ENCODE measurements at regions not wholly inside any gene's neighbourhood (a gene's known extent, or its start where the extent isn't known, plus 50 kb on each side); places are given as distances from the start of the nearest gene placed in this dataset.
"Not testable (repeated sequence)": the region's sequence is repeated elsewhere in the genome, so short reads cannot be mapped to it uniquely, and the experiment has no call there.

- DNase-seq: no peak
Observed at GRCh38 chr15:53116169-53116568, 326.0 kb upstream of the ONECUT1 start.

DNA sequence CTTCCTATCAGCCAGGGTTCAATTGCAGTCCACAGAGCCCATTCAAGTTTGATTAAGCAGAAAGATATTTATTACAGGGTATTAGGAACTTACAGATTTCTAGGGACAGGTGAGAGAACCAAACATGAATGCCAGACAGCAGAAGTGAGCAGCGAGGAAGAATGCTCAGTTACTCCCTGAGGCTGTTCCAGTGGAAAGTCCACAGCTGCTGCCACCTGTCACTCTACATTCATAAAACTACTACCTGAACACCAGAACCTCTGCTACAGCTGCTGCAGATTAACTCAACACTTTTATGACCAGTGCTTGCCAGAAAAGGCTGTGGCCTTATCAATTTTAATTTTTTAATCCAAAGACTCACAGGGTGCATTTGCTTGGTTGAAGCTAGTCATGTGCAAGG lies 325.4 kb upstream of the ONECUT1 start:
- DNase-seq: no peak

DNA sequence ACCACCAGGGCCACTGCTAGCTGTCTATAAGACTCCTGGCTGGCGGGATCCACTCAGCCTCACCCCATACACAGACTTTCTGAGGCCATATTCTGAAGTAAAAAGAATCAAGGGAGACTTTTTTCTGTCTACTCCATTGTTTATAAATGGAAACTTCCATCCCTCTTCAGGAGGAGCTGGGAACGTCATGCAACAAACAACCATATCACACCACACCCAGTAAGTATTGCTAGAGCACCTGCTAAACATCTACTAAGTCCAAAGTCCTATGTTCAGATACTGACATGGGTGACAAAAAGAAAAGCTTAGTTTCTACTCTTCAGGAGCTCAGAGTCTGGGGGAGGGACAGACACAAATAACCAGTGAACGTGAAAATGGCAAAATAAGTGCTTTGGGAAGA lies 324.8 kb upstream of the ONECUT1 start:
- no peak for DNase-seq

DNA sequence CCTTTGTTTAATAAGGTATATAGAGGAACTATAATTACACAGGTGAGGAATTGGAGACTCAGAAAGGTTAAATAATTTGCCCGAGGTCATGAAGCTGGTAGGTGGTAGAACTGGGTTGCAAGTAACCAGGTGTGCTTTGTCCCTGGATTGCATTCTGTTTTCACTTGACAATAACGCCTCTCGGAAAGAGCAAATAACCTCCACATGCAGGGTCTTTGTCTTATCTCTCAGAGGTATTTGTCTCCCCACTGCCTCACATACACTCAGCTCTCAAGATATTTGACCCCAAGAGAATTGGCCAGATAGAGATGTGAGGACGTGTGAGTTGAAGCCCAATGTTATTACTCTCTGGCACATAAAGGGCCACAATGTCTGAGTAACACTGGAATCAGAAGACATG lies 320.9 kb upstream of the ONECUT1 start:
- DNase-seq: no peak

GRCh38 chr15:53108319-53108718 lies 318.2 kb upstream of the ONECUT1 start:
- no peak for DNase-seq

GRCh38 chr15:53107855-53108254 lies 317.7 kb upstream of the ONECUT1 start:
- DNase-seq: no peak

- DNase-seq: no peak
Observed at GRCh38 chr15:53106505-53107286, 316.6 kb upstream of the ONECUT1 start.

GRCh38 chr15:53102483-53102882 lies 312.3 kb upstream of the ONECUT1 start:
- DNase-seq: no peak

DNA sequence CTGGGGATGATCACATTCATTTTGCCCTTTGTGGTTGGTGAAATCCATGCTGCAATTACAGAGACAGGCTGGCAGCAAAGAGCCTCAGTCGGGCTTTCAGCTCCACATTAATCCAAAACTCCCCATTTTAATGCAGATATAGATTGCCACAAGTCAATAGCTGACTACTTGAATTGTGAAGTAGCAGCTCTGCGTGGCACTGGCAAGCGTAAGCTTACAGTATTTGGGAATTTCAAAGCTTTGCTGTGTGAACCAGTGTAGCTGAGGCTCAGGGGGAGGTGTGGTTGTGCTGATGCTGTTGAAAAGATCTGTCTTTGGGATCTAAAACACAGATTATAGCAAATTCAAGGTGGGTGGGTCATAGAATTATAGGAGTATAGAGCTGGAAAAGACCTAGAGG lies 290.3 kb upstream of the ONECUT1 start:
- DNase-seq: no peak

DNA sequence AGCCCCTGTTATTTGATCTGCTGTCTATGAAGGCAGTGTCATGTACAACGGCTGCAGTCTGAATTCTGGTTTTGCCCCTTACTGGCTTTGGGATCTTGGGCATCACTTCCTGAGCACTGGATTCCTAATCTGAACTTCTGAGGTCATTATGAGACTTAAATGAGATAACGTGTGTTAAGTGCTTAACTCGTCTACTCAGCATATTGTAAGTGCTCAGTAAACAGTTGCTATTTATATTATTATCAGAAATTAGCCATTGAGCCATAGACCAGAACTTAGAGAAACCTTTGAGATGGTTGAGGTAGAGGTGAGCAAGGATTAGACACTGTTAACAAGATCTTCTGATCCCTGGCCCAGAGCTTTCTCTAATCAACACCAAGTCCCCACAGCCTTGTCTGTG lies 284.1 kb upstream of the ONECUT1 start:
- no peak for DNase-seq

- DNase-seq: no peak
Observed at GRCh38 chr15:53072077-53072476, 281.9 kb upstream of the ONECUT1 start.

DNA sequence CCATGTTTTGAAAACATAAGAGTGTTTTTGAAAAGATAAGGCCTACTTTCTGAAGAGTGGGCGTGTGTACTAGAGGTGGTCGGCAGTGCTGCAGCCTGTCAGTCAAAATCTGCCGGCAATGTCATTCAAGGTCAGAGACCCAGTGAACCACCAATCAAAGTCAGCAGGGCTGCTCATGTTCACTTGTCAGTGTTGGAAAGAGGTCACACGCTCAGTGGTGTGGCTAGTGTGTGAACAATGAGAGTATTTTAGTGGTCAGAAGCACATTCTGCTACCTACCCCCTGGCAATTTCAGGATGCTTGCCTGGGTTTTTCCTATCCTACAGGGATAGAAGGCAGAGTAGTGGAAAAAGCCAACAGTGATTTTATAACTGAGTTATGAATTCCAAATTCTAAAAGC lies 278.5 kb upstream of the ONECUT1 start:
- no peak for DNase-seq

- DNase-seq: no peak
Observed at GRCh38 chr15:53059273-53060043, 269.3 kb upstream of the ONECUT1 start.

DNA sequence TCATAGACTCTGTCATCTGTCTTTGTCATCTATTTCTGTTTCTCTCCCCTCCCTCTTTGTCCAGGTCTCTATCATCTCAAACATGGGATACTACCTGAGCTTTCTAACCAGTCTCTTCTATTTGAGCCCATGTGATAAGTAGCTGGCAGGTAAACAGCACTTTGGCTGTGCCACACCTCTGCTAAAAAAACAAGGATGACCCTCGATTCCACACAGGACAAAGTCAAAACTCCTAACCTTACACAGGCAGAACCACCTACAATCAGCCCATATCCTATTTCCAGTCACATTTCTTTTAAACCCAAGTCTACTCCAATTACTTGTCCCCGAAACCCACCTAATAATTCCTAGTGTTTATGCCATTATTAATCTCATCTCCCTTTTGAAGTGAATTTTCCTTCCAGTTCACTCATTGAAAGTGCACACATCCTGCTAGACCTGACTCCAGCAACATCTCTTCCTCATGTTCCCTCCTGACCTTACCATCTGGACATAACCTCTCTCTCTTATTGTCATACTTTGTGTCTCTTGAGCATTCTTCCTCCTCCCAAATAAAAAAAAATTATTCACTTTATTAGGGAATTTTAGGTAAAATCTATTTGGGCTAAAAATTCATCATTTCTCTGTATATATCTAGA lies 256.1 kb upstream of the ONECUT1 start:
- no peak for DNase-seq

DNA sequence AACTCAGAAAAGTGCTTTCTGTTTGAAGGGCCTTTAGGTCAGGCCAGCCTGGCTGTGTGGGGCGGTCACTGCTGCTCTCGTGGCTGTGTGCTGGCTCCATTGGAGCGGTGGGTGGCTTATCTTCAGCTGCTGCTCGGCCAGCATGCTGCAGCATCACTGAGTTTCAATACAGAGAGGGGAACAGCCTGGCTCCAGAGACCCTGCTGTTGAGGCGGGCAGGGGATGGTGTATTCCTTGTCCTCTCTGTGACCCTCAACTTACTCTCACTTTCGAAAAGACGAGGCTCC lies 248.5 kb upstream of the ONECUT1 start:
- DNase-seq: no peak

DNA sequence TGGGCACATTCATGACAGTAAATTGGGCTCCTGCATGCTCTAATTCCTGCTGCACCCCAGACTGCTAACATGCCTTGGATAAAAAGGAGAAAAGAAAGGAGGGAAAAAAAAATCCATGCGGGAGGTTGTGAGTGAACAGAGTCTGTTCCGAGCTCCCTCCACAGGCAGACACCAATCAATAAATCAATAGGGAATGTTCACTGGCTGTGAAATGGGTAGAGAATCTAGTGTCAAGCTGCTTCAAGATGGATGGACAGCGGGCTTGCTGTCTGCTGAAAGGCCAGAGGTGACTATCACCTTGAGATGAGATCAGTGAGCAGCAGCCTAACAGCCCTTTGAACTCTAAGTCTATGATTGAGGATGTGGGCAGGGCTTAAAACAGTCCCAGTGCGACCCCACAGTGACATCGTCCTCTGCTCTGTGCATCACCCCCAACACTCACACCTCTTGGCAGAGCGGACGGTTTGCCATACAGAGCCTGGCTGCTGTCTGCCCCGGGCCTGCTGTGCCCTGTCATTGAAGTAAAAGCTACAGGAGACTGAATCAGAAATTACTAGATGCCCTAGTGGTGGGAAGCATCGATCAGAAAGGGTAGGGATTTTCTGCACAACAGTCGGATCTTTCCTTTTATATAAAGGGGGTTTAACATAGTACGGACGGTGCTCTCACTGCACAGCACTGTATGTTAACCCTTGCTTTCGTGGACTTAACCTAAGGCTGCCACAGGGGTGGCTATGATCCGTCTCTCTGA lies 247.9 kb upstream of the ONECUT1 start:
- DNase-seq: no peak

DNA sequence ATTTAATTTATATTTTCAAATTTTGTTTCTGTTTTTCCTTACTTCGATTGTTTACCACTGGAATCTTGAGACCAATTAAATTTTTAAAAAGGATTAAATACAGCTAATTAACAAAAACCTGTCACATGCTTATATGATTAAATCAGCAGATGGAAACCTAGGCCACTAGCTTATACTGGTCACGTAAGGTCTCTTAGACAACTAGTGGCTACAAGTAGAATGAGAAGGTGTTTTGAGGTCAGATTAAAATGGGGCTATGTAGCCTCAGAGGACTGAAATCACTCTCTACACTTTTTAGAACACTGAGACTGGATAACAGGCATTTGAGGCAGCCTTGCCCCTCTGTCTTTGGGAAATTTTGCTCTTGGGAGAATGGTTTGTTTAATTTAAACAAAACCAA lies 246.5 kb upstream of the ONECUT1 start:
- DNase-seq: no peak

DNA sequence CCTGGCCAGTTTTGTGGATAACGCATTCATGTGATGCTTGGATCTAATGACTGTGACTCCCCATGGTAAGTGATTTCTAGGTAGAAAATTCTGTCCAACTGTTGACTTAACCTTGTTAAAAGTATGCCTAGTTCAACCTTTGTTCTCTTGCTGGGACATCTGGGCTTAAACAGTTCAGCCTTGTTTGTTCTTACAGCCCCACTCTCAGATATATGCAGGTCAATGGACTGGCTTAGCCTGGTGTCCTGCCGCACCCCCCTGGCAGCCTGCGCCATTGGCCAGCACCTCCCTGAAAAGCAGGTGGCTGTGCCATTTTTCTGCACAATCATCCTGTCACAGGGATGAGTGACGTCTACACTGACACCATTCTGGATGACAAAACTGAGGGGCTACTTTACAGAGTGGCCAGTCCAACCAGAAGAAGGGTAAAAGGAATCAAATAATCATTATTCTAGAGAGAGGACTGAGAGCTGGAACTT lies 244.7 kb upstream of the ONECUT1 start:
- DNase-seq: no peak

- DNase-seq: no peak
Observed at GRCh38 chr15:53033709-53034108, 243.6 kb upstream of the ONECUT1 start.

DNA sequence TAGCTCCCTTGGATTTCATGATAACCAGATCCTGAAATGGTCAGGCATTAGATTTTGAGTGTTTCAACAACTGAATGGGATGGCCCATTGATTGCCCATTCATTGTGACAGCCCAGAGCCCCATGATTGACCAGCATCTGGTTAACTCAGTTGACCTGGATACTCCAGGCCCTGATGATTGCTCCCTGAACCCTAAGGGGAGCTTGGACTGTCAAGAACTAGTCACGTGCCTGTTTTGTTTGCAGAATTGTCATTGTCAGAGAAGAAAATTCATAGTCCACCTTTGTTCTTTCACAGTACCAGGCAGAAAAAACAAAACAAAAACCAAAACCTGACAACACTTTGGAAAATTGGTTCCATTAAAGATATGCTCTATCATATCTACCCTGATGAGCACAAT lies 241.3 kb upstream of the ONECUT1 start:
- no peak for DNase-seq

DNA sequence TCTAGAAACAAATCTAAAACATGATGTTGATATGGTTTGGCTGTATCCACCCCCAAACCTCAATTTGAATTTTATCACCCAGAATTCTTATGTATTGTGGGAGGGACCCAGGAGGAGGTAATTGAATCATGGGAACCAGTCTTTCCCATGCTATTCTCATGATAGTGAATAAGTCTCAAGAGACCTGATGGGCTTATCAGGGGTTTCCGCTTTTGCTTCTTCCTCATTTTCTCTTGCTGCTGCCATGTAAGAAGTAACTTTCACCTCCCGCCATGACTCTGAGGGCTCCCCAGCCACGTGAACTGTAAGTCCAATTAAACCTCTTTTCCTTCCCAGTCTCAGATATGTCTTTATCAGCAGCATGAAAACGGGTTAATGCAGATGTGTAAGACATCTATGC lies 232.7 kb upstream of the ONECUT1 start:
- DNase-seq: no peak

GRCh38 chr15:53013329-53013728 lies 223.2 kb upstream of the ONECUT1 start:
- DNase-seq: no peak

DNA sequence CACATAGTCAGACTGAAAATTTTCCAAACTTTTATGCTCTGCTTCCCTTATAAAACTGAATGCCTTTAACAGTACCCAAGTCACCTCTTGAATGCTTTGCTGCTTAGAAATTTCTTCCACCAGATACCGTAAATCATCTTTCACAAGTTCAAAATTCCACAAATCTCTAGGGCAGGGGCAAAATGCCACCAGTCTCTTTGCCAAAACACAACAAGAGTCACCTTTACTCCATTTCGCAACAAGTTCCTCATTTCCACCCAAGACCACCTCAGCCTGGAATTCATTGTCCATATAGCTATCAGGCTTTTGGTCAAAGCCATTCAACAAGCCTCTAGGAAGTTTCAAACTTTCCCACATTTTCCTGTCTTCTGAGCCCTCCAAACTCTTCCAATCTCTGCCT lies 221.6 kb upstream of the ONECUT1 start:
- not testable (repeated sequence) for DNase-seq
